ENCODE measurements at regions not wholly inside any gene's neighbourhood (a gene's known extent, or its start where the extent isn't known, plus 50 kb on each side); places are given as distances from the start of the nearest gene placed in this dataset.

GRCh38 chr12:107369006-107369405 lies 275.7 kb upstream of the CRY1 start:
- TF ChIP-seq, protein P1, sequence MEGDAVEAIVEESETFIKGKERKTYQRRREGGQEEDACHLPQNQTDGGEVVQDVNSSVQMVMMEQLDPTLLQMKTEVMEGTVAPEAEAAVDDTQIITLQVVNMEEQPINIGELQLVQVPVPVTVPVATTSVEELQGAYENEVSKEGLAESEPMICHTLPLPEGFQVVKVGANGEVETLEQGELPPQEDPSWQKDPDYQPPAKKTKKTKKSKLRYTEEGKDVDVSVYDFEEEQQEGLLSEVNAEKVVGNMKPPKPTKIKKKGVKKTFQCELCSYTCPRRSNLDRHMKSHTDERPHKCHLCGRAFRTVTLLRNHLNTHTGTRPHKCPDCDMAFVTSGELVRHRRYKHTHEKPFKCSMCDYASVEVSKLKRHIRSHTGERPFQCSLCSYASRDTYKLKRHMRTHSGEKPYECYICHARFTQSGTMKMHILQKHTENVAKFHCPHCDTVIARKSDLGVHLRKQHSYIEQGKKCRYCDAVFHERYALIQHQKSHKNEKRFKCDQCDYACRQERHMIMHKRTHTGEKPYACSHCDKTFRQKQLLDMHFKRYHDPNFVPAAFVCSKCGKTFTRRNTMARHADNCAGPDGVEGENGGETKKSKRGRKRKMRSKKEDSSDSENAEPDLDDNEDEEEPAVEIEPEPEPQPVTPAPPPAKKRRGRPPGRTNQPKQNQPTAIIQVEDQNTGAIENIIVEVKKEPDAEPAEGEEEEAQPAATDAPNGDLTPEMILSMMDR (IDR thresholded peaks at IDR 0.05), result no peak
- no peak for TF ChIP-seq POLR2A (IDR thresholded peaks at IDR 0.05)

All from esophagus squamous epithelium (tissue), 4 donors.